GM18498 (cell line): ENCODE measurements at regions not wholly inside any gene's neighbourhood (a gene's known extent, or its start where the extent isn't known, plus 50 kb on each side); places are given as distances from the start of the nearest gene placed in this dataset.
"Not testable (repeated sequence)": the region's sequence is repeated elsewhere in the genome, so short reads cannot be mapped to it uniquely, and the experiment has no call there.

Experiments used
- ATAC-seq: cut with Tn5 transposase; IDR thresholded peaks from one replicate; pipeline ENCODE4 v1.9.1; 2021; ENCODE audit warnings: mild to moderate bottlenecking, moderate library complexity; ENCODE audit not compliant: unreplicated experiment

GRCh38 chr10:48102410-48103146, 103.0 kb upstream of the FAM25C start:
- not testable (repeated sequence) for ATAC-seq

- ATAC-seq, result not testable (repeated sequence)
These were observed 99.3 kb upstream of the FAM25C start for GRCh38 chr10:48098854-48099253.

DNA sequence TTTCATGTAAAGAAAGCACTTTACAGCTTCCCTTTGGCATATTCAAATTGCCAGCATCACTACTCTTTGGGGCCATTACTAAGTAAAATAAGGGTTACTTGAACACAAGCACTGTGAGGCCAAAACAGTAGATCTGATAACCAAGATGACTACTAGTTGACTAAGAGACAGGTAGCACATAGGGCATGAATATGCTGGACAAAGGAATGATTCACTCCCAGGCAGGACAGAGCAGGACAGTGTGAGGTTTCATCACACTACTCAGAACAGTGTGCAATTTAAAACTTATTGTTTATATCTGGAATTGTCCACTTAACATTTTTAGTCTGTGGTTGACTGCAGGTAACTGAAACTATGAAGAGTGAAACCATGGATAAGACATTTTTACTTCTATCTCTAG, 91.1 kb upstream of the FAM25C start:
- not testable (repeated sequence) for ATAC-seq

DNA sequence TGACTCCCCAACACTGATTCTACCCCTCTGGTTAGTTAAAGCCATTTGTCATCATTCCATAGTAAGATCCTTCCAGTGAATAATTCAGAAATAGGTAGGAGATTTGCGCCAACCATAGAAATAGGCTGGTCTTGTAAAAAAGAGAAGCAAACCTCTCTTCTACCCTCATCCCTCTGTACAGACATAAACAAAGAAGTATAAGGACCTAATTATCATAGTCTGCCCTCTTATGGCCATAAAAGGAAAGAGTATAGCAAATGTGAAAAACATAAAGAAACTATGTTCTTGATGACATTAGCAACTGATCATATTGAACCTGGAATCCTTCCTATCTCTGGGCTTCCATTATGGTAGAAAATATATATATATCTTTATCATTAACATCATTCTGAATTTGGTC, 88.5 kb upstream of the FAM25C start:
- not testable (repeated sequence) for ATAC-seq

- not testable (repeated sequence) for ATAC-seq
These were observed 84.9 kb upstream of the FAM25C start for GRCh38 chr10:48084446-48084845.

GRCh38 chr10:48071228-48071627, 71.6 kb upstream of the FAM25C start:
- not testable (repeated sequence) for ATAC-seq

DNA sequence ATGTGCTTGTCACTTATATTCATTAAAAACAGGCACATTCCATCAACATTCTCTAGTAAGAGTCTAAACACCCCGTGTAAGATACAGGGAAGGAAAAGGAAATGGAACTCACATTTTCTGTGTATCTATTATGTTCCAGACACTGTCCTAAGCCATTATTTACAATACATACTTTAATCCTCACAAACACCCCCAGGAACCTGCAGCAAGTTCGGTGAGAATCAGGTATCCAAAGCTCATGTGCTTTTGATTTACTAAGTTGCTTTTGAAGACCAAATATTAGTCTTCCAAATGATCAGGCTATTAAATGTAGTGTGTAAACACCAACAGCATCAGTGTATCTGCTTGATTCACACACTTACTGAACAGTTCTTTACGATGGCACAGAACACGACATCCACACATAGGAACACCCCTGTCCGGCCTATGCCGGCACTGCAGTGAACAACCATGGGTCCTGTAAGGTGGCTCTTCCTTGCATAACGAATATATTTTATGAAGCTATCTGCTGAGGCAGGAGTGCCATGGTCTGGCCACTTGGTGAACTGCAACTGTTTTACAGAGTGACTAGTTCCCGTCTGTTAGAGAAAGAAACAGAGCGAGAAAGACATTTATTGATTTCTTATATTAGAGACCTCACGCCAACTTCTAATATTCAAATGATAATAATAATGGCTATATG, 64.5 kb upstream of the FAM25C start:
- ATAC-seq, result peak; percentile 88

DNA sequence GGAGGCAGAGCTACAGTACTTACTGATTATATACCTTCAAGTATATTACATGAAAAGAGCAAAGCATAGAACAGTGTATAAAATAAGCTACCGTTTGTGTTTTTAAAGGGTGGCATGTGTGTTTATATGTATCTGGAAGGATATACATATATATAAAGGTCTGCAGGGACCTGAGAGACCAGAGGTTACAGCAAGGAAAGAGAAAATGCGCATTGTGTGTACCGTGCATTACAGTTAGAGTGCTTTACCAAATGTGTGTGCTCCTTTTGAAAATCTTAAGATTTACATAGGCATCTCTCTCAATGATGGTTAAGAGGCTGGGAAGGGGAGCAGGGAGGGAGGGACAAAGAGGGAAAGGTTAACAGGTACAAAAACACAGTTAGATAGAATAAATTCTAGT, 55.8 kb upstream of the FAM25C start:
- ATAC-seq, result not testable (repeated sequence)
